Keratinocyte (primary cell): ENCODE measurements at regions not wholly inside any gene's neighbourhood (a gene's known extent, or its start where the extent isn't known, plus 50 kb on each side); places are given as distances from the start of the nearest gene placed in this dataset.

Experiments
- DNase-seq: peaks from one replicate; pipeline ENCODE4 v3.0.0-alpha.2; 2011; ENCODE audit warnings: low read depth, missing footprints, low spot score
- FAIRE-seq: peaks from 2 replicates; lab custom pipeline; 2011; peaks lifted over from hg19 to GRCh38; lab: Jason Lieb, UNC
- H2AFZ ChIP-seq: 2 replicates; pipeline ENCODE4 v1.6.0; 2012; ENCODE audit warnings: low read length, control low read depth, inconsistent platforms; ENCODE audit not compliant: control insufficient read depth
- H3K27ac ChIP-seq: 2 replicates; pipeline ENCODE4 v1.5.1; 2011; ENCODE audit warnings: low read length; ENCODE audit not compliant: control insufficient read depth, insufficient read depth
- H3K27me3 ChIP-seq: 3 replicates; pipeline ENCODE4 v1.6.0; 2011; ENCODE audit warnings: low read length; ENCODE audit not compliant: control insufficient read depth, insufficient read depth; ENCODE audit errors: extremely low read depth
- H3K36me3 ChIP-seq, 2 experiments: 2 replicates in 1 of 2; 3 replicates in 1 of 2; pipeline ENCODE4 v1.5.1; 2011; ENCODE audit warnings: low read length in 2 of 2, mild to moderate bottlenecking in 1 of 2; ENCODE audit not compliant: control insufficient read depth in 2 of 2, insufficient read depth in 2 of 2; ENCODE audit errors: extremely low read depth in 1 of 2
- H3K4me1 ChIP-seq: 3 replicates; pipeline ENCODE4 v1.5.1; 2011; ENCODE audit warnings: low read length; ENCODE audit not compliant: control insufficient read depth, insufficient read depth; ENCODE audit errors: extremely low read depth
- H3K4me2 ChIP-seq: 3 replicates; pipeline ENCODE4 v1.6.0; 2011; ENCODE audit warnings: low read depth, low read length; ENCODE audit not compliant: control insufficient read depth, insufficient read depth; ENCODE audit errors: extremely low read depth
- H3K4me3 ChIP-seq, 3 experiments: fragments of 200-600 bp in 1 of 3; sonication (generic) in 1 of 3; 2 replicates in 2 of 3; 3 replicates in 1 of 3; pipeline ENCODE4 v1.5.1; 2011 to 2016; ENCODE audit warnings: low read length in 3 of 3, mild to moderate bottlenecking in 3 of 3, control low read depth in 2 of 3, inconsistent platforms in 1 of 3, low read depth in 1 of 3, mixed read lengths in 1 of 3, mixed run types in 1 of 3, moderate library complexity in 1 of 3; ENCODE audit not compliant: control insufficient read depth in 2 of 3, insufficient read depth in 2 of 3; ENCODE audit errors: extremely low read depth in 1 of 3
- H3K79me2 ChIP-seq: 2 replicates; pipeline ENCODE4 v1.6.0; 2012; ENCODE audit warnings: low read length; ENCODE audit not compliant: control insufficient read depth, insufficient read depth
- H3K9ac ChIP-seq: 3 replicates; pipeline ENCODE4 v1.6.0; 2011; ENCODE audit warnings: low read length; ENCODE audit not compliant: control insufficient read depth, insufficient read depth; ENCODE audit errors: extremely low read depth
- H3K9me1 ChIP-seq: 3 replicates; pipeline ENCODE4 v1.6.0; 2011; ENCODE audit warnings: low read length; ENCODE audit not compliant: control insufficient read depth, insufficient read depth; ENCODE audit errors: extremely low read depth
- H3K9me3 ChIP-seq: 2 replicates; pipeline ENCODE4 v1.5.1; 2012; ENCODE audit warnings: low read depth, low read length; ENCODE audit not compliant: control insufficient read depth
- H4K20me1 ChIP-seq: 3 replicates; pipeline ENCODE4 v1.6.0; 2011; ENCODE audit warnings: low read length; ENCODE audit not compliant: control insufficient read depth, insufficient read depth; ENCODE audit errors: extremely low read depth
- CTCF ChIP-seq, 3 experiments: IDR thresholded peaks in 1 of 3; conservative IDR thresholded peaks in 1 of 3; optimal IDR thresholded peaks in 1 of 3; 2 replicates in 2 of 3; 3 replicates in 1 of 3; pipeline versions ENCODE3 to v1.5.1; 2011; ENCODE audit warnings: low read length in 3 of 3, mild to moderate bottlenecking in 3 of 3, moderate library complexity in 2 of 3, control low read depth in 1 of 3, inconsistent platforms in 1 of 3; ENCODE audit not compliant: insufficient read depth in 2 of 3; ENCODE audit errors: extremely low read depth in 1 of 3
- EZH2 ChIP-seq: IDR thresholded peaks from one replicate; pipeline ENCODE4 v1.6.1; 2012; ENCODE audit warnings: inconsistent platforms, mild to moderate bottlenecking, low read length, moderate library complexity
- dilution Hi-C: fragments of 300-500 bp; cut with MboI; formaldehyde crosslinking; loops from one replicate; pipeline ENCODE4 v1.7.0; 2020; ENCODE audit warnings: low sequenced_read_pairs; ENCODE audit not compliant: extremely low pct_ligation_motif_present

GRCh38 chr19:28045621-28046020 lies 1167.3 kb downstream of the UQCRFS1 start:
- H3K4me1 ChIP-seq = no peaks in the 10 kb centered on the region
- DNase-seq (no peak), FAIRE-seq (no peak)
- peaks cover 16% of the 10 kb centered on the region for H3K9me3 ChIP-seq
- H2AFZ ChIP-seq = no peak overlapping the region
- H4K20me1 ChIP-seq = no peaks in the 10 kb centered on the region
- no peak overlapping the region for H3K27ac ChIP-seq
- no peak overlapping the region for H3K4me3 ChIP-seq
- no peaks in the 10 kb centered on the region for H3K9me1 ChIP-seq
- no peak overlapping the region for H3K9ac ChIP-seq
- H3K79me2 ChIP-seq = no peaks in the 10 kb centered on the region
- dilution Hi-C loops = no loop called here
- no peaks in the 10 kb centered on the region for H3K36me3 ChIP-seq
- no peak overlapping the region for H3K4me2 ChIP-seq
- H3K27me3 ChIP-seq = no peaks in the 10 kb centered on the region
- TF ChIP-seq EZH2 (no peak), CTCF (optimal IDR thresholded peaks at IDR 0.05 in 1 of 3, IDR thresholded peaks at IDR 0.05 in 1 of 3, conservative IDR thresholded peaks at IDR 0.05 in 1 of 3; ENCODE audit: extremely low read depth in 1 of 3, insufficient read depth in 2 of 3, low read length in 3 of 3) (no peak)

DNA sequence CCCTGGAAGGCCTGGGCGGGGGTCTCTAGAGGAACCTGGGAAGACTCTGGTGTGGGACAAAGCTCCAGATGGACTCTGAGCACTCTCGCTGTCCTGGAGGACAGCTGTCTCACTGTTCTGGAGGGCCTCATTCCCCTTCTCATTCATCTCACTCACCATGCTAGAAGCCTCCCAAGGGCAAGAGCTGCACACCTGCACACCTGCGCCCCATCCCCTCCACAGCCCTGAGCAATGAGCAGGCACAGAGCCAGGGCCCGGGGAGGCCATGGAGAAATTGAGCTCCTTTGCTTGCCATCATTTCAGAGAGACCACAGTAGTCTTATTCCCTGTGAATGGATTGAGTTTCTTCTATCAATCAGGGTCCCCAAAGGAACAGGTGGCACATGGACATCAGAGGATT lies 1168.5 kb downstream of the UQCRFS1 start:
- dilution Hi-C loops = no loop called here
- no peak overlapping the region for H3K9ac ChIP-seq

More for the DNA sequence above, 1168.5 kb downstream of the UQCRFS1 start:
- Histone ChIP-seq H2AFZ (no peak overlapping the region), H4K20me1 (no peaks in the 10 kb centered on the region), H3K4me1 (no peaks in the 10 kb centered on the region), H3K27ac (no peak overlapping the region), H3K9me1 (no peaks in the 10 kb centered on the region), H3K9me3 (peaks cover 20% of the 10 kb centered on the region), H3K4me2 (no peak overlapping the region), H3K79me2 (no peaks in the 10 kb centered on the region), H3K4me3 (no peak overlapping the region), H3K27me3 (no peaks in the 10 kb centered on the region), H3K36me3 (no peaks in the 10 kb centered on the region)
- TF ChIP-seq EZH2 (no peak), CTCF (optimal IDR thresholded peaks at IDR 0.05 in 1 of 3, IDR thresholded peaks at IDR 0.05 in 1 of 3, conservative IDR thresholded peaks at IDR 0.05 in 1 of 3; ENCODE audit: extremely low read depth in 1 of 3, insufficient read depth in 2 of 3, low read length in 3 of 3) (no peak)
- no peak for DNase-seq
- FAIRE-seq = no peak
